ENCODE measurements at regions not wholly inside any gene's neighbourhood (a gene's known extent, or its start where the extent isn't known, plus 50 kb on each side); places are given as distances from the start of the nearest gene placed in this dataset.

GRCh38 chr1:87702455-87702854 is 373.8 kb downstream of the LMO4 start:
- TF ChIP-seq CSRNP3 (CRISPR knock-in tag; IDR thresholded peaks at IDR 0.05) (no peak), CSDC2 (CRISPR knock-in tag; IDR thresholded peaks at IDR 0.05) (no peak), BACH2 (CRISPR knock-in tag; IDR thresholded peaks at IDR 0.05; ENCODE audit: borderline replicate concordance) (no peak), TSHZ2 (CRISPR knock-in tag; IDR thresholded peaks at IDR 0.05) (no peak), ZNF70 (CRISPR knock-in tag; IDR thresholded peaks at IDR 0.05) (no peak), CREB5 (CRISPR knock-in tag; IDR thresholded peaks at IDR 0.05; ENCODE audit: low read depth) (no peak), OSR1 (CRISPR knock-in tag; IDR thresholded peaks at IDR 0.05) (no peak), ISL1 (CRISPR knock-in tag; IDR thresholded peaks at IDR 0.05) (no peak), ZNF565 (CRISPR knock-in tag; conservative IDR thresholded peaks at IDR 0.05; ENCODE audit: low read depth) (no peak), ZFP30 (CRISPR knock-in tag; IDR thresholded peaks at IDR 0.05) (no peak), ARNTL (CRISPR knock-in tag; IDR thresholded peaks at IDR 0.05; ENCODE audit: borderline replicate concordance, low read depth) (no peak)
